GM12878 (cell line): ENCODE measurements at regions not wholly inside any gene's neighbourhood (a gene's known extent, or its start where the extent isn't known, plus 50 kb on each side); places are given as distances from the start of the nearest gene placed in this dataset.

Source experiments
- CREB1 ChIP-seq: IDR thresholded peaks from 2 replicates; pipeline ENCODE4 v1.6.1; 2012; ENCODE audit warnings: low read depth, mild to moderate bottlenecking, inconsistent platforms
- EP300 ChIP-seq, 2 experiments: fragments of 150-350 bp in 1 of 2; IDR thresholded peaks; 2 replicates each; pipeline ENCODE4 v1.6.1; 2011 to 2012; ENCODE audit warnings: low read depth in 2 of 2, low read length in 2 of 2, borderline replicate concordance in 1 of 2, improper control_type of control experiment in 1 of 2, inconsistent platforms in 1 of 2; ENCODE audit not compliant: control insufficient read depth in 1 of 2
- ESRRA ChIP-seq: IDR thresholded peaks from 2 replicates; pipeline ENCODE4 v1.6.1; 2012; ENCODE audit warnings: mild to moderate bottlenecking, low read length, improper control_type of control experiment
- EZH2 ChIP-seq: IDR thresholded peaks from 2 replicates; pipeline ENCODE4 v1.6.1; 2012; ENCODE audit warnings: low read depth, mild to moderate bottlenecking, control low read depth, inconsistent platforms, low read length, borderline replicate concordance; ENCODE audit not compliant: control insufficient read depth
- FOXK2 ChIP-seq: fragments of 450-650 bp; IDR thresholded peaks from 2 replicates; pipeline ENCODE4 v1.6.1; 2017; ENCODE audit warnings: mild to moderate bottlenecking, moderate library complexity
- IKZF2 ChIP-seq, 2 experiments: fragments of 450-650 bp; IDR thresholded peaks; 2 replicates each; pipeline ENCODE4 v1.6.1; 2017; ENCODE audit warnings: mild to moderate bottlenecking in 2 of 2, moderate library complexity in 2 of 2
- KLF5 ChIP-seq: fragments of 450-650 bp; IDR thresholded peaks from 2 replicates; pipeline ENCODE4 v1.6.1; 2014; ENCODE audit warnings: mild to moderate bottlenecking; ENCODE audit not compliant: partially characterized antibody
- POLR2AphosphoS5 ChIP-seq: IDR thresholded peaks from 2 replicates; pipeline ENCODE4 v1.6.1; 2011; ENCODE audit warnings: mild to moderate bottlenecking, low read length, inconsistent platforms
- RFX5 ChIP-seq: IDR thresholded peaks from 2 replicates; pipeline ENCODE4 v1.6.1; 2011; ENCODE audit warnings: low read depth, low read length, improper control_type of control experiment
- SRF ChIP-seq, 2 experiments: IDR thresholded peaks; 2 replicates each; pipeline ENCODE4 v1.6.1; 2011; ENCODE audit warnings: low read depth in 2 of 2, low read length in 2 of 2, mild to moderate bottlenecking in 1 of 2, moderate library complexity in 1 of 2
- TF ChIP-seq, protein P1 (sequence below), 3 experiments: IDR thresholded peaks in 2 of 3; conservative IDR thresholded peaks in 1 of 3; 2 replicates each; pipeline ENCODE4 v1.5.1; 2011; ENCODE audit warnings: low read depth in 3 of 3, low read length in 3 of 3, mild to moderate bottlenecking in 3 of 3, control low read depth in 2 of 3, moderate library complexity in 2 of 3, inconsistent platforms in 1 of 3, mixed read lengths in 1 of 3; ENCODE audit not compliant: control insufficient read depth in 2 of 3, insufficient read depth in 1 of 3; ENCODE audit errors: extremely low read depth in 1 of 3

DNA sequence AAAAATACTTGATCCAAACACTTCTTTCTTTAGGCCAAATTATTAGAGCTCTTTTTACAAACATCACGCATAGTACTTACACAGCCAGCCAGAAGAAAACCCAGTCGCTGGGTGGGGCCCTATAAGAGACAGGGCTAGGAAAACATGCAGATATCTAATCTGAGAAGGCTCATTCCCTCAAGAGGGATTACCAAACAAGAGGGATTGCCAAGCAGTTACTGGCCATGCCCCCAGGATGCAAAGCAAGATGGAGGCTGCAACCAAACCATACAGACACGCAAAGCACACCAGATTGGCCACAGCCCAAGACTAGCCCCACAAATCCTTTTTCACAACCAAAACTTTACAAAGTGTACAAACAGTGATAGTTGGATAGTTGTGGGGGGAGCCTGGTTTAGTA is 1235.4 kb upstream of the GJE1 start:
- no peak for TF ChIP-seq RFX5
- TF ChIP-seq CREB1 = no peak
- TF ChIP-seq EP300 (IDR thresholded peaks at IDR 0.05; ENCODE audit: borderline replicate concordance in 1 of 2, control insufficient read depth in 1 of 2, low read depth in 2 of 2, low read length in 2 of 2) = no peak
- TF ChIP-seq ESRRA = no peak
- no peak for TF ChIP-seq POLR2AphosphoS5
- no peak for TF ChIP-seq IKZF2 (IDR thresholded peaks at IDR 0.05)
- no peak for TF ChIP-seq FOXK2
- TF ChIP-seq, protein P1, sequence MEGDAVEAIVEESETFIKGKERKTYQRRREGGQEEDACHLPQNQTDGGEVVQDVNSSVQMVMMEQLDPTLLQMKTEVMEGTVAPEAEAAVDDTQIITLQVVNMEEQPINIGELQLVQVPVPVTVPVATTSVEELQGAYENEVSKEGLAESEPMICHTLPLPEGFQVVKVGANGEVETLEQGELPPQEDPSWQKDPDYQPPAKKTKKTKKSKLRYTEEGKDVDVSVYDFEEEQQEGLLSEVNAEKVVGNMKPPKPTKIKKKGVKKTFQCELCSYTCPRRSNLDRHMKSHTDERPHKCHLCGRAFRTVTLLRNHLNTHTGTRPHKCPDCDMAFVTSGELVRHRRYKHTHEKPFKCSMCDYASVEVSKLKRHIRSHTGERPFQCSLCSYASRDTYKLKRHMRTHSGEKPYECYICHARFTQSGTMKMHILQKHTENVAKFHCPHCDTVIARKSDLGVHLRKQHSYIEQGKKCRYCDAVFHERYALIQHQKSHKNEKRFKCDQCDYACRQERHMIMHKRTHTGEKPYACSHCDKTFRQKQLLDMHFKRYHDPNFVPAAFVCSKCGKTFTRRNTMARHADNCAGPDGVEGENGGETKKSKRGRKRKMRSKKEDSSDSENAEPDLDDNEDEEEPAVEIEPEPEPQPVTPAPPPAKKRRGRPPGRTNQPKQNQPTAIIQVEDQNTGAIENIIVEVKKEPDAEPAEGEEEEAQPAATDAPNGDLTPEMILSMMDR (IDR thresholded peaks at IDR 0.05 in 2 of 3, conservative IDR thresholded peaks at IDR 0.05 in 1 of 3; ENCODE audit: control insufficient read depth in 2 of 3, extremely low read depth in 1 of 3, insufficient read depth in 1 of 3, low read depth in 3 of 3, low read length in 3 of 3) = no peak
- no peak for TF ChIP-seq KLF5
- TF ChIP-seq EZH2 = no peak
- no peak for TF ChIP-seq SRF (IDR thresholded peaks at IDR 0.05; ENCODE audit: low read depth in 2 of 2, low read length in 2 of 2)
